GM23338 (cell line): ENCODE measurements at regions not wholly inside any gene's neighbourhood (a gene's known extent, or its start where the extent isn't known, plus 50 kb on each side); places are given as distances from the start of the nearest gene placed in this dataset.

Experiments
- ATAC-seq: fragments of 200-7000 bp; cut with Tn5 transposase; 3 replicates; pipeline ENCODE4 v1.9.1; 2020
- DNase-seq: peaks from one replicate; pipeline ENCODE4 v3.0.0-alpha.2; 2015; ENCODE audit warnings: low spot score
- H2AFZ ChIP-seq: fragments of 200-600 bp; sonication (generic); 2 replicates; pipeline ENCODE4 v1.8.0; 2016; ENCODE audit warnings: antibody characterized with exemption, mild to moderate bottlenecking, moderate library complexity
- H3F3A ChIP-seq: fragments of 200-600 bp; sonication (generic); replicated peaks from 2 replicates; pipeline ENCODE4 v1.8.0; 2017; ENCODE audit warnings: antibody characterized with exemption, mixed run types, low read depth
- H3K27ac ChIP-seq: fragments of 200-600 bp; sonication (generic); 2 replicates; pipeline ENCODE4 v1.6.1; 2016; ENCODE audit warnings: low read depth
- H3K27me3 ChIP-seq: fragments of 200-600 bp; sonication (generic); 2 replicates; pipeline ENCODE4 v1.8.0; 2016; ENCODE audit warnings: mild to moderate bottlenecking, mixed run types, moderate library complexity; ENCODE audit not compliant: insufficient read depth
- H3K36me3 ChIP-seq: fragments of 200-600 bp; sonication (generic); 2 replicates; pipeline ENCODE4 v1.8.0; 2016; ENCODE audit warnings: mild to moderate bottlenecking; ENCODE audit not compliant: insufficient read depth
- H3K4me1 ChIP-seq: fragments of 200-600 bp; sonication (generic); 2 replicates; pipeline ENCODE4 v1.8.0; 2016; ENCODE audit warnings: mild to moderate bottlenecking, moderate library complexity; ENCODE audit not compliant: insufficient read depth
- H3K4me2 ChIP-seq: fragments of 200-600 bp; sonication (generic); 2 replicates; pipeline ENCODE4 v1.7.1; 2017; ENCODE audit warnings: mixed run types
- H3K4me3 ChIP-seq: fragments of 200-600 bp; sonication (generic); 2 replicates; pipeline ENCODE4 v1.6.1; 2016; ENCODE audit warnings: mixed run types
- H3K79me2 ChIP-seq: fragments of 200-600 bp; sonication (generic); replicated peaks from 2 replicates; pipeline ENCODE4 v1.8.0; 2017; ENCODE audit warnings: mild to moderate bottlenecking; ENCODE audit not compliant: insufficient read depth
- H3K9me2 ChIP-seq: fragments of 200-600 bp; sonication (generic); 2 replicates; pipeline ENCODE4 v1.8.0; 2017; ENCODE audit not compliant: insufficient read depth
- H4K20me1 ChIP-seq: fragments of 200-600 bp; sonication (generic); replicated peaks from 2 replicates; pipeline ENCODE4 v1.8.0; 2017; ENCODE audit warnings: mild to moderate bottlenecking; ENCODE audit not compliant: insufficient read depth
- H3K27ac Mint-ChIP-seq: 2 replicates; pipeline ENCODE4 v1.8.0; 2020; ENCODE audit warnings: inconsistent platforms, mild to moderate bottlenecking, moderate library complexity, mixed read lengths
- H3K27me3 Mint-ChIP-seq: 3 replicates; pipeline ENCODE4 v1.8.0; 2022; ENCODE audit warnings: low read depth, mild to moderate bottlenecking, moderate library complexity, mixed read lengths, inconsistent platforms; ENCODE audit not compliant: insufficient read depth, poor library complexity
- H3K36me3 Mint-ChIP-seq: 3 replicates; pipeline ENCODE4 v1.8.0; 2021; ENCODE audit warnings: low read depth, mild to moderate bottlenecking, inconsistent platforms, moderate library complexity, mixed read lengths
- H3K4me1 Mint-ChIP-seq: 3 replicates; pipeline ENCODE4 v1.8.0; 2020; ENCODE audit warnings: mild to moderate bottlenecking, inconsistent platforms, mixed read lengths
- H3K4me3 Mint-ChIP-seq: 3 replicates; pipeline ENCODE4 v1.8.0; 2021; ENCODE audit warnings: moderate library complexity, mild to moderate bottlenecking, inconsistent platforms, mixed read lengths
- H3K9me3 Mint-ChIP-seq: 3 replicates; pipeline ENCODE4 v1.8.0; 2020; ENCODE audit warnings: moderate library complexity, mild to moderate bottlenecking, inconsistent platforms, mixed read lengths
- CTCF ChIP-seq, 2 experiments: fragments of 200-600 bp in 1 of 2; sonication (generic) in 1 of 2; conservative IDR thresholded peaks; 2 replicates each; pipeline versions ENCODE4 v1.5.1 to v1.6.1; 2016 to 2017; ENCODE audit warnings: antibody characterized with exemption in 2 of 2, low read depth in 2 of 2, mild to moderate bottlenecking in 2 of 2, moderate library complexity in 1 of 2
- ZNF331 ChIP-seq: fragments of 250-450 bp; sonication (Bioruptor Pico); IDR thresholded peaks from 2 replicates; pipeline ENCODE4 v1.5.0; 2020; ENCODE audit warnings: low read depth, mild to moderate bottlenecking, moderate library complexity
- ZNF462 ChIP-seq: fragments of 250-450 bp; sonication (Bioruptor Pico); IDR thresholded peaks from 2 replicates; pipeline ENCODE4 v1.5.0; 2020; ENCODE audit warnings: mild to moderate bottlenecking, moderate library complexity

- no peak for DNase-seq
- H3K27ac ChIP-seq = no peak overlapping the region
- no peak for TF ChIP-seq ZNF462 (CRISPR knock-in tag)
- TF ChIP-seq ZNF331 (CRISPR knock-in tag) = no peak
- no peak for TF ChIP-seq CTCF (conservative IDR thresholded peaks at IDR 0.05; ENCODE audit: low read depth in 2 of 2)
- H3K27me3 ChIP-seq = peaks cover 30% of the 10 kb centered on the region
- H3F3A ChIP-seq = no peaks in the 10 kb centered on the region
- H3K27ac Mint-ChIP-seq = no peak overlapping the region
- no peak for ATAC-seq
- no peak overlapping the region for H2AFZ ChIP-seq
- H3K79me2 ChIP-seq = no peaks in the 10 kb centered on the region
- no peaks in the 10 kb centered on the region for H3K36me3 ChIP-seq
- no peaks in the 10 kb centered on the region for H4K20me1 ChIP-seq
- no peak overlapping the region for H3K4me3 ChIP-seq
- no peaks in the 10 kb centered on the region; the same call in 2 of the 3 replicates for H3K36me3 Mint-ChIP-seq
- H3K4me1 ChIP-seq = peaks cover 14% of the 10 kb centered on the region
- no peaks in the 10 kb centered on the region for H3K9me2 ChIP-seq
- H3K4me3 Mint-ChIP-seq = no peak overlapping the region
- peaks cover 42% of the 10 kb centered on the region for H3K27me3 Mint-ChIP-seq
- no peaks in the 10 kb centered on the region for H3K9me3 Mint-ChIP-seq
- H3K4me2 ChIP-seq = no peak overlapping the region
- H3K4me1 Mint-ChIP-seq = peaks cover 24% of the 10 kb centered on the region
Observed at GRCh38 chr9:113651896-113652295, 188.4 kb downstream of the RGS3 start.
